GM18511 (cell line): ENCODE measurements at regions not wholly inside any gene's neighbourhood (a gene's known extent, or its start where the extent isn't known, plus 50 kb on each side); places are given as distances from the start of the nearest gene placed in this dataset.

Source experiments
- ATAC-seq: cut with Tn5 transposase; IDR thresholded peaks from one replicate; pipeline ENCODE4 v1.9.1; 2021; ENCODE audit warnings: mild to moderate bottlenecking, moderate library complexity; ENCODE audit not compliant: unreplicated experiment

GRCh38 chr4:160175064-160175643 lies 1072.3 kb downstream of the RAPGEF2 start:
- no peak for ATAC-seq

GRCh38 chr4:160180211-160180610 lies 1077.3 kb downstream of the RAPGEF2 start:
- ATAC-seq: no peak

GRCh38 chr4:160182727-160183126 lies 1079.8 kb downstream of the RAPGEF2 start:
- ATAC-seq: no peak

GRCh38 chr4:160184884-160185283 lies 1082.0 kb downstream of the RAPGEF2 start:
- no peak for ATAC-seq

- no peak for ATAC-seq
Measured at GRCh38 chr4:160193787-160194186, 1090.9 kb downstream of the RAPGEF2 start.

- ATAC-seq: no peak
Measured at GRCh38 chr4:160194716-160195115, 1091.8 kb downstream of the RAPGEF2 start.

GRCh38 chr4:160202802-160203201 lies 1099.9 kb downstream of the RAPGEF2 start:
- no peak for ATAC-seq

GRCh38 chr4:160212078-160212477 lies 1109.2 kb downstream of the RAPGEF2 start:
- ATAC-seq: no peak

- no peak for ATAC-seq
Measured at GRCh38 chr4:160213366-160213765, 1110.5 kb downstream of the RAPGEF2 start.

GRCh38 chr4:160217352-160217751 lies 1114.5 kb downstream of the RAPGEF2 start:
- no peak for ATAC-seq

GRCh38 chr4:160224049-160224448 lies 1121.2 kb downstream of the RAPGEF2 start:
- ATAC-seq: no peak

GRCh38 chr4:160233141-160233540 lies 1130.3 kb downstream of the RAPGEF2 start:
- no peak for ATAC-seq

- no peak for ATAC-seq
Measured at GRCh38 chr4:160235285-160235684, 1132.4 kb downstream of the RAPGEF2 start.

GRCh38 chr4:160235771-160236170 lies 1132.9 kb downstream of the RAPGEF2 start:
- no peak for ATAC-seq

GRCh38 chr4:160238790-160239189 lies 1135.9 kb downstream of the RAPGEF2 start:
- no peak for ATAC-seq

- ATAC-seq: no peak
Measured at GRCh38 chr4:160247091-160247656, 1144.3 kb downstream of the RAPGEF2 start.

GRCh38 chr4:160251522-160252170 lies 1148.8 kb downstream of the RAPGEF2 start:
- no peak for ATAC-seq

GRCh38 chr4:160257318-160257717 lies 1154.4 kb downstream of the RAPGEF2 start:
- no peak for ATAC-seq

GRCh38 chr4:160265014-160265413 lies 1162.1 kb downstream of the RAPGEF2 start:
- ATAC-seq: no peak

- ATAC-seq: no peak
Measured at GRCh38 chr4:160265836-160266235, 1163.0 kb downstream of the RAPGEF2 start.

- ATAC-seq: no peak
Measured at GRCh38 chr4:160276785-160277325, 1174.0 kb downstream of the RAPGEF2 start.

- ATAC-seq: no peak
Measured at GRCh38 chr4:160283081-160283480, 1180.2 kb downstream of the RAPGEF2 start.
